WI38 (cell line): ENCODE measurements at regions not wholly inside any gene's neighbourhood (a gene's known extent, or its start where the extent isn't known, plus 50 kb on each side); places are given as distances from the start of the nearest gene placed in this dataset.

ENCODE experiments used
- H3K4me3 ChIP-seq: 2 replicates; pipeline ENCODE4 v1.5.1; 2011; ENCODE audit warnings: low read depth, mild to moderate bottlenecking, control low read depth, low read length
- TF ChIP-seq, protein P1 (sequence below): IDR thresholded peaks from 2 replicates; pipeline ENCODE4 v1.5.1; 2012; ENCODE audit warnings: low read depth, mild to moderate bottlenecking, control low read depth, low read length

DNA sequence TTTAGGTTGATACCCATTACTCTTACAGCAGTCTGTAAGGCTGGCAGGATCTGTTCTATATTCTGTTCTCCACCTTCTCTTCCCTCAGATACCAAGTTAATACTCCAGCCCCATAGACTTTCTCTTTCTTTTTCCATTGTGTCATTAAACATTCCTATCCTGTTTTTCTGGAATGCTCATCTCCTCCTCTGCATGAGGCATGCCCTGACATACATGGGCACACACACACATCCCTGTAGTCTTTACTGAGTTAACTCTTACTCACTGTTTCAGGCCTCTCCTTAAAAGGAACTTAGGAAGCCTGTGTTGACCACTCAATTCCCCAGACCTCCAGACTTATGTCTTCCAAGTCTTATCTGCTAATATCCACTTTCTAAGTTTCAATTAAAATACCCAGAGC, 476.8 kb downstream of the METTL15 start:
- TF ChIP-seq, protein P1, sequence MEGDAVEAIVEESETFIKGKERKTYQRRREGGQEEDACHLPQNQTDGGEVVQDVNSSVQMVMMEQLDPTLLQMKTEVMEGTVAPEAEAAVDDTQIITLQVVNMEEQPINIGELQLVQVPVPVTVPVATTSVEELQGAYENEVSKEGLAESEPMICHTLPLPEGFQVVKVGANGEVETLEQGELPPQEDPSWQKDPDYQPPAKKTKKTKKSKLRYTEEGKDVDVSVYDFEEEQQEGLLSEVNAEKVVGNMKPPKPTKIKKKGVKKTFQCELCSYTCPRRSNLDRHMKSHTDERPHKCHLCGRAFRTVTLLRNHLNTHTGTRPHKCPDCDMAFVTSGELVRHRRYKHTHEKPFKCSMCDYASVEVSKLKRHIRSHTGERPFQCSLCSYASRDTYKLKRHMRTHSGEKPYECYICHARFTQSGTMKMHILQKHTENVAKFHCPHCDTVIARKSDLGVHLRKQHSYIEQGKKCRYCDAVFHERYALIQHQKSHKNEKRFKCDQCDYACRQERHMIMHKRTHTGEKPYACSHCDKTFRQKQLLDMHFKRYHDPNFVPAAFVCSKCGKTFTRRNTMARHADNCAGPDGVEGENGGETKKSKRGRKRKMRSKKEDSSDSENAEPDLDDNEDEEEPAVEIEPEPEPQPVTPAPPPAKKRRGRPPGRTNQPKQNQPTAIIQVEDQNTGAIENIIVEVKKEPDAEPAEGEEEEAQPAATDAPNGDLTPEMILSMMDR: no peak

DNA sequence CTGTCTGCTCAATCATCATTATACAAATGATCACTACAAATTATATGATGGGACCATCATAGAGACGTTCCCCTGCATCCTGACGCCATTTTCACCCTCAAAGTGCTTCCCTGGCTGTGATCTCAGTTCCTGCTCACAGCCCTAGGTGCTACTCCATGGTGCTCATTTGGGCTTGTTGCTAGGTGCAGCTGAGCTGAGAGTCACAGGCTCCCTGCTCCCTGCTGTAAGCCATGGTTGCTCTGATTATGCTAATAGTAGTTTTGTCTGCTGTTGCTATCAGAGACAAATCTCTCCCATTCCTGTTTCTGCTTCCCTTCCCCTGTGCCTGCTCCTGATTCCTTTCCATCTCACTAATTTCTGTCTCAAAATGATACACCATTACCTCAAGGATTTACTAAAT, 474.3 kb downstream of the METTL15 start:
- TF ChIP-seq, protein P1: no peak
- no peak overlapping the region for H3K4me3 ChIP-seq

More for the DNA sequence above, 476.8 kb downstream of the METTL15 start:
- H3K4me3 ChIP-seq: no peak overlapping the region

DNA sequence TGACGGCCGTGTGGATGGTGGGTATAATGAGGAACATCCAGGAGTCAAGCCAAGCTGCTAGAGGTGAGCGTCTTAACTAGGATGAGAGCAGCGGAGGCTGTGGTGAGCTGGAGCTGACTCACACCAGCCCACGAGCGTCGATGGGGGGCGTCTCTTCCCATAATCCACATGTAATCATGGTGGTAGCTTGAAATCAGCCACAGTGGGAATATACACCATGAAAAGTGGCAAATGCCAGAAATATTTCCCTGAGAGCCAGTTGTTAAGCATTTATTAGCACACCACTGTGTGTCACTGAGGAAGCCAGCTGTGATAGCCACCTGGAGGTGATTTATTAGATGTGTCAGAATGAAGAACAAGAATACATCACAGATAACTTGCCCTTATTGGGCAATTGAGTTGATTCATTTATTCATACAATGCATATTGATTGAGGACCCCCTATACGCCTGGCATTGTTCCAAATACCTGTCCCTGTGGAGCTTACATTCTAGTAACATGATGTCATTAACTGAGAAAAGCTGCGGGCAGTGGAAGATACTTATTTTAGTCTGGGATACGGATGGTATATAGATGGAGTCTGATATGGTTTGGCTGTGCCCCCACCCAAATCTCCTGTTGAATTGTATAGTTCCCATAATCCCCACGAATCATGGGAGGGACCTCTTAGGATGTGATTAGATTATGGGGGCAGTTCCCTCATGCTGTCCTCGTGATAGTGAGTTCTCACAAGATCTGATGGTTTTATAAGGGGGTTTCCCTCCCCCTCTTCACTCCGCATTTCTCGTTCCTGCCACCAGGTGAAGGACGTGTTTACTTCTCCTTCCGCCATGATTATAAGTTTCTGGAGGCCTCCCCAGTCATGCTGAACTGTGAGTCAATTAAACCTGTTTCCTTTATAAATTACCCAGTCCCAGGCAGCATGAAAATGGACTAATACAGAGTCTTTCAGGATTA, 473.4 kb downstream of the METTL15 start:
- TF ChIP-seq, protein P1: no peak
- H3K4me3 ChIP-seq: no peak overlapping the region

DNA sequence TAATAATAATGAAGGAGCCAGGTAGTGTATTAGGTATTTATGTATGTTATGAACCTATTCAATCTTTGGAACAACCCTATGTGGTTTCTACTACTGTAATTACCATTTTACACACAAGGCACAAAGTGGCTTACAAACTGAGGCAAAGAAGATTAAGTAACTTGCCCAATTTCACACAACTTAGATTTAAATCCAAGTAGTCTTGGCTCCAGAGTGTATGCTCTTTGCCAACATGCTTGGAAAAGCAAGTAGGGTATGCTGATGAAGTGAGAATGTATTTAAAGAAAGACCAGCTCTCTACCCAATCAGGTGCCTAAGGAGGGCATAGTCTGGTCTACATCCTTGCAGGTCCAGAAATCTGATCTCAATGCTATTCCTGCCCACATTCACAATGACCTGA, 463.2 kb downstream of the METTL15 start:
- no peak overlapping the region for H3K4me3 ChIP-seq
- TF ChIP-seq, protein P1: no peak

DNA sequence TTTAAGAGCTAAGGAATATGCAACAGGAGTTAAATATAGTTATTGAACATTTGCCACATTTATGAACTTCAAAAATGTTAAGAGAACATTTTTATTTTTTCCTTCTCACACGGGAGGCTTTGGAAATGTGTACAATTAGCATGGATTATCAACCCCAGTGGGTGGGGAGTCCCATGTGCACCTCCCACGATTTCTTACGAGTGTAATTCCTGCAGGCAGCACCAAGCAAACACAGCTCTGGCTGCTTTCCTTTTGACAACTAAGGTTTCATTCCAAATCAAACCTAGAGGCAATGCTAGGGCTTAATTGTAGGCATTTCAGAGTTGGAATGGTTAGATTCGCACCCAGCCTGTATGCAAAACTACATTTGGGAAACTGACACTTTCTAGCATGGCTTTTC, 460.9 kb downstream of the METTL15 start:
- TF ChIP-seq, protein P1: no peak
- H3K4me3 ChIP-seq: no peak overlapping the region

DNA sequence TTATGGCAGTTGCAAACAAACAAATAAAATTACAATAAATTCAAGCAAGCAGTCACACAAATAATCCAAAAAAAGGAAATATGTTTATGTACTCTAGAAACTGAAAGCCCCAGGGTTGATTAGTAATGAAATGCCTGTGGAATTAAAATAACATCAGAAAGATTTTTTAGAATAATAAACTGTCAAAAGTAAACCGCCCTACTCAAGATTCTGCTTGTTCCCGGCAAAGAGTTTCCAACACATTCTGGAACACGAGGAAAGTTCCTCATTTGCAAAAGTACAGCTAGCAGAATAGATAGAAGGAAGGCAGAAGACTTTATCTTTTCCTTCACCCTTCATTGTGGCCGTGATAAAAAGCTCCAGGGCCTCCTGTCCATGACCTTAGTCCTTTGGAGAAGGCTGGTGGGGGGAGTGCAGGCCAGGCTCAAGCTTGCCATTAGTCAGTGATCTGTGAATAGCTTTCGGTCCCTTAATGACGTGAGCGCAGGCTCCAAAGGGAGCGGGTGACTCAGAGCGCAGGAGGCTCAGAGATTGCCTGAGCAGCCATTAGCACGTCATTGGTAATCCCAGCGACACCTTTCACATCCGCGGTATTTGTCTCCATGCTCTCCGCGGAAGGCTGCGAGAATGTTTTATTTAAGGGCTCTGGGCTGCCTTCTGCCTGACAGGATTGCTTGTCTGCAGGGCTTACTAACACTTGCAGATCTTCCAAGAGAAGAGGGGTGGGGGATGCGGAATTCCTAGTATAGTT, 458.3 kb downstream of the METTL15 start:
- TF ChIP-seq, protein P1: no peak
- H3K4me3 ChIP-seq: peak overlapping the region; percentile 44

DNA sequence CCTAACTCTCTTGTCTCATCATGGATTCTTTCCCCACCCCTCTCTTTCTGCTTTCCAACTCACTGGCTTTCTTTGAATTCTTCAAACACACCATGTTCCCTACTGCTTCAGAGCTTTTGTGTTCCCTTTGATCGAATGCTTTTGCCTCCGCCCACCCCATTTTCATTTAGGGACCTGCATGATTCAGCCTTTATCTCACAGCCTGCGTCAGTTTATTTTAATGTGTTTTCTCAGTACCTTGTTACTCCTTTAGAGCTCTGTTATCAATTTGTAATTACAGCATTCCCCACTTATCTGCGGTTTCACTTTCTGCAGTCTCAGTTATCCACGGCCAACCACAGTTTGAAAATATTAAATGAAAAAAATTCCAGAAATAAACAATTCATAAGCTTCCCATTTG, 451.3 kb downstream of the METTL15 start:
- no peak overlapping the region for H3K4me3 ChIP-seq
- TF ChIP-seq, protein P1: no peak
